Activated naive CD8-positive, alpha-beta T cell treated with anti-CD3 and anti-CD28 coated beads, Interleukin-2, amount 50 U/mL, for 24 hours (primary cell): ENCODE measurements at regions not wholly inside any gene's neighbourhood (a gene's known extent, or its start where the extent isn't known, plus 50 kb on each side); places are given as distances from the start of the nearest gene placed in this dataset.
"Not testable (repeated sequence)": the region's sequence is repeated elsewhere in the genome, so short reads cannot be mapped to it uniquely, and the experiment has no call there.

ENCODE experiments used
- ATAC-seq: fragments of 150-1000 bp; cut with Tn5 transposase; one replicate; pipeline ENCODE4 v1.10.0; 2021
- DNase-seq: peaks from one replicate; pipeline ENCODE4 v3.0.0; 2021
- H3K27ac Mint-ChIP-seq: one replicate; pipeline ENCODE4 v1.8.0; 2021; ENCODE audit warnings: mild to moderate bottlenecking, mixed read lengths
- H3K27me3 Mint-ChIP-seq: one replicate; pipeline ENCODE4 v1.8.0; 2021; ENCODE audit warnings: mixed read lengths
- H3K36me3 Mint-ChIP-seq: one replicate; pipeline ENCODE4 v1.8.0; 2021; ENCODE audit warnings: low read depth, mixed read lengths
- H3K4me1 Mint-ChIP-seq: one replicate; pipeline ENCODE4 v1.8.0; 2021; ENCODE audit warnings: mixed read lengths
- H3K4me3 Mint-ChIP-seq: one replicate; pipeline ENCODE4 v1.8.0; 2021; ENCODE audit warnings: mild to moderate bottlenecking, moderate library complexity, mixed read lengths
- H3K9me3 Mint-ChIP-seq: one replicate; pipeline ENCODE4 v1.8.0; 2021; ENCODE audit warnings: mixed read lengths

DNA sequence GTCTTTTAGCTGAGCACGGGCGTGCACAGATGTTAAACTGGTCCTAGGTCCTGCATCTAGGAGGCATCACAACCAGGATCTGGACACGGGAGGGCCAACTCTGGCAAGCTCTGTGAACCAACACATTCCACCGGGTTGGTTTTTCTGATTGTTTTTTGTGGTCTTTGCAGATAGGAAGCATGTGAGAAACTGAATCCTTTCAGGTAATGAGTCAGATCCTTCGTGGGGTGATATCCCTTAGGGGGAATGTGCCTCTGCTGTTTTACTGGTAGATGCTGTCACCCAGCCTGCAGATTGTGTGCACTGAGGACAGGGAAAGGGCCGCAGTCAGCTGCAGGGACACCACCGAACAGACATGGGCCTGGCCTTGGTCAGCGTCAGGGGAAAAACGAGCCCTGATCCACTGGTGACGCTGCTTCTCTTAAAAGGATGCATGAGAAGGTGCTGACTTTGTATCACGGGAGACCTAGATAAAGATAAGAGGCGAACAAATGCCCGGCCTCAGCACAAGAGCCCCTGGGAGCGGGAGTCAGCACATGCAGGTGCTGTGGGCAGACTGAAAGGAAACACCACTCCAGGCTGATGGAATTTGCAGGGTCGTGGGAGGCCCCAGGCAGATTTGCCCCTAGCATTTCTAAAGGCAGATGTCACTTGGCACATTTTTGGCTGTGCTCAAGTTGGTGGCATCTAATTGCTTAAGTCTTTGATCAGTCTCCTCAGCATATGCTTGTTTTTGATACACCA lies 51.1 kb downstream of the DOP1B start:
- Mint-ChIP-seq H3K4me1 (peaks cover 40% of the 10 kb centered on the region), H3K4me3 (no peak overlapping the region), H3K27ac (no peak overlapping the region), H3K9me3 (no peaks in the 10 kb centered on the region), H3K36me3 (peaks cover 19% of the 10 kb centered on the region), H3K27me3 (no peaks in the 10 kb centered on the region)
- ATAC-seq (peak; percentile 34), DNase-seq (no peak)

GRCh38 chr21:36208326-36209013 lies 51.8 kb downstream of the DOP1B start:
- Mint-ChIP-seq H3K27ac (no peak overlapping the region), H3K36me3 (peaks cover 17% of the 10 kb centered on the region), H3K27me3 (no peaks in the 10 kb centered on the region), H3K4me1 (peaks cover 33% of the 10 kb centered on the region), H3K4me3 (no peak overlapping the region), H3K9me3 (no peaks in the 10 kb centered on the region)
- DNase-seq (no peak), ATAC-seq (no peak)

DNA sequence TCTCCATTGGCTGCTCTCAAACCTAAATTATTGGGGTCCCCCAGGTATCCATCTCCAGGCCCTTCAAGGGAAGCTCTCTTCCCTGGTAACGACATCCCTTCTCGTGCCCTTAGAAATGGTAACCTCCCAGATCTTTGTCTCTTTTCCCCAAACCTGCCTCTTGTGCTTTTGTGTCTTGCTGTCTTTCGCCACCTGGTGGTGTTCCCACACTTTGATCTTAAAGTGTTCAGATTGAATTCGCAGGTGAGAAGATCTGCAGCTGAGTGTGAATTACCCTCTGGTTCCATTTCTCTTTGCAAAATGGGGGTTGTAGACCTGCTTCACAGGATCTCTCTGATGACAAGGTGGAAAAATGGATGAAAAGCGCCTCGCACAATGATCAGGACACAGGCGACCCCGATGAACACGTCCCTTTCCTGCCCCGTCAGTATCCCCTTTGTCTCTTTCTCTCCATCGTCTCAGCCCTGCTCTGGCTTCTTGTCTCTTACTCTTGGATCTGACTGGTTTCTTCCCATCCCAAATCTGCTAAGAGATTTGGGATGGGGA lies 53.1 kb downstream of the DOP1B start:
- ATAC-seq, result no peak
- Mint-ChIP-seq H3K27me3 (no peaks in the 10 kb centered on the region), H3K36me3 (peaks cover 17% of the 10 kb centered on the region), H3K9me3 (no peaks in the 10 kb centered on the region), H3K4me3 (no peak overlapping the region), H3K4me1 (peaks cover 24% of the 10 kb centered on the region), H3K27ac (no peak overlapping the region)
- DNase-seq, result peak; percentile 30

DNA sequence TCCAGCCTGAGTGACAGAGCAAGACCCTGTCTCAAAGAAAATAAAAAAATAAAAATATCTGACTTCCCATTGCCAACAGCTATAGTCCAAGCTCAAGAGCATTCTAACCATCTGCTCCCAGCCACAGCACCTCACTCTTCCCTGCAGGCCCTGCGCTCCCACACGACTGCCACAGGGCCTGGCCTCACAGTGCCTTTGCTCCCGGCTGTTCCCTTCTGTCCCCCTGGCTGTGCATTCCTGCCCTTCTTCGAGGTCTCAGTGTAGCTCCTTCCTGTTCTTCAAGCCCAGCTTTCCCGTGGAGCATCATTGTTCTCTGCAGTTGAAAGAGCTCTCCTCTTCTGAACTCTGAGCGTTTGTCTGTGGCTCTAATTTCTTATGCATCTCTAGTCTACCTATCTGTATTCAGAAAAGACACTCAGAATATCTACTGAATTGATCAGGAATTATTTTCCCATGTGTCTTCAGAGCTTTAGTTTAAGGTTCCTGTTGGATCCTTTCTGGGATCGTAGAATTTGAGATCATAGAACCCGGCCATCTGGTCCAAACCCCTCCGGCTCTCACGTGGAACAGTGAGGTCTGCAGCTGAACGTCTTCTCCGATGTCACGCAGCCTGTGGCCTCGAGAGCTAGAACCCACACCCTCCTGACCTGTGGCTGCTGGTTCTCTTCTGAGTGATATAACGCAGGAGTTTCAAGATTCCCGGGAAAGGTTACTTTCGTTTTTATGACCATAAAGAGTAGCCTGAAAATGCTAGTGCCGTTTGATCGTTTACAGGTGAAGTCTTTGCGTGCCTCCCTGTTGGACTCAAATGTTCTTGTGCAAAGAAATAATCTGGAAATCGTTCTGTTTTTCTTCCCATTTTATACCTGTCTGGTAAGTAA lies 54.4 kb downstream of the DOP1B start:
- DNase-seq, result no peak
- Mint-ChIP-seq H3K4me1 (peaks cover 24% of the 10 kb centered on the region), H3K27ac (no peak overlapping the region), H3K9me3 (no peaks in the 10 kb centered on the region), H3K4me3 (no peak overlapping the region), H3K27me3 (no peaks in the 10 kb centered on the region), H3K36me3 (peaks cover 17% of the 10 kb centered on the region)
- no peak for ATAC-seq

- Mint-ChIP-seq H3K4me1 (peaks cover 21% of the 10 kb centered on the region), H3K27ac (peak overlapping the region; percentile 29), H3K27me3 (no peaks in the 10 kb centered on the region), H3K9me3 (no peaks in the 10 kb centered on the region), H3K4me3 (no peak overlapping the region), H3K36me3 (peaks cover 17% of the 10 kb centered on the region)
- no peak for DNase-seq
- peak; percentile 70 for ATAC-seq
Measured at GRCh38 chr21:36211660-36212512, 55.3 kb downstream of the DOP1B start.

DNA sequence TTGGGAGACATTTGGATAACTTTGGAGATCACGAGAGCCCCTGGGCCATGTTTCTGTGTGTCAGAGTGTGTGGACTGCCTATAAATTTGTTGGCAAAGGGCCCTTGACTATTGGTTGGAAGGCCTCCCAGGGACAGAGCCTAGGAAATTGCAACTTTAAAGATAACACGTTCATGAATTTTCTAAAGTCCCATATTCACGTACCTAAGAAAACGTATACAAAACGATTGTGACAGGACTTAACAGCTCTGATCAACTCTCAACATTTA lies 55.8 kb downstream of the DOP1B start:
- Mint-ChIP-seq H3K4me3 (no peak overlapping the region), H3K4me1 (peaks cover 20% of the 10 kb centered on the region), H3K36me3 (peaks cover 17% of the 10 kb centered on the region), H3K9me3 (no peaks in the 10 kb centered on the region), H3K27me3 (no peaks in the 10 kb centered on the region), H3K27ac (peak overlapping the region; percentile 29)
- DNase-seq (no peak), ATAC-seq (no peak)

GRCh38 chr21:36214561-36214960 lies 57.9 kb downstream of the DOP1B start:
- Mint-ChIP-seq H3K4me3 (no peak overlapping the region), H3K27me3 (no peaks in the 10 kb centered on the region), H3K9me3 (no peaks in the 10 kb centered on the region), H3K27ac (no peak overlapping the region), H3K36me3 (peaks cover 23% of the 10 kb centered on the region), H3K4me1 (peaks cover 14% of the 10 kb centered on the region)
- ATAC-seq, result no peak
- DNase-seq, result no peak

DNA sequence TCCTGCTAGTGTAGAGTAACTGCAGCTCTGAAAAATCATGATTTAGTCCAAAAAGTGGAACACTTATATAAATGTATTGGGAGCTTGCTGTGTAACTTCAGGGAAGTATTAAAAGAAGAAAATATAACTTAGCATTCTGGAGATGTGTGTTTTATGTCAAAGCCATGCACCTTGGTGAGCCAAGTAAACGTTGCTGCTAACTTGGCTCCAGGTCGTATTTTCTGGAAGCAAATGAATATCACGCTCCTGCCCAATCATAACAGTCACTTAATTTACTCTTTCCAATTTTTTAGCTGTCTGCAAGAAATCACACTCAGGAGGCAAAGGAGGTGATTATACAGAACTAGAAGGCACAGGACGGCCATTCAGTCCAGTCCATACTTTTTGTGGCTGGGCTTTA lies 61.1 kb downstream of the DOP1B start:
- Mint-ChIP-seq H3K4me3 (no peak overlapping the region), H3K36me3 (peaks cover 12% of the 10 kb centered on the region), H3K9me3 (no peaks in the 10 kb centered on the region), H3K27ac (no peak overlapping the region), H3K27me3 (no peaks in the 10 kb centered on the region), H3K4me1 (no peaks in the 10 kb centered on the region)
- DNase-seq (no peak), ATAC-seq (no peak)

DNA sequence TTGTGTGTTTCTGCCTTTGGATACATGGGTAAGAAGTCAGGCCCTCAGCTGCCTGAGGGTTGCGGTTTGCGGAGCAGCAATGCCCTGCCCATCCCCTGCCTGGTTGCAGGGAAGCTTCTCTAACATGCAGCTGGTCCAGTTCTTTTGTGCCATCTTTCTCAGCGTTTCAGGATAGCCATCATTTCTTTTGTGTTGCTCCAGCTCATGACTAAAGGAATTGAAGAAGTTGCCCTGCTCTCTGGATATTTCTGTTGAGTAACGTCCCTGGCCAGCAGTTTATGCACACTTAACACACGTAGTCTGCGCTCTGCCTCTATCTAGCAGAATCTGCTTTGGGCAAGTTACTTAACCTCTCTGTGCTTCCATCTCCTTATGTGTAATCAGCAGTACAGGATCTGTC lies 62.1 kb downstream of the DOP1B start:
- no peak overlapping the region for H3K27ac Mint-ChIP-seq
- H3K4me1 Mint-ChIP-seq, result no peaks in the 10 kb centered on the region
- DNase-seq (no peak), ATAC-seq (no peak)
- no peaks in the 10 kb centered on the region for H3K9me3 Mint-ChIP-seq
- H3K27me3 Mint-ChIP-seq, result no peaks in the 10 kb centered on the region
- peaks cover 18% of the 10 kb centered on the region for H3K36me3 Mint-ChIP-seq
- no peak overlapping the region for H3K4me3 Mint-ChIP-seq

- no peak overlapping the region for H3K4me3 Mint-ChIP-seq
- ATAC-seq, result no peak
- no peak overlapping the region for H3K27ac Mint-ChIP-seq
- no peaks in the 10 kb centered on the region for H3K9me3 Mint-ChIP-seq
- H3K4me1 Mint-ChIP-seq, result no peaks in the 10 kb centered on the region
- H3K36me3 Mint-ChIP-seq, result peaks cover 18% of the 10 kb centered on the region
- no peak for DNase-seq
- H3K27me3 Mint-ChIP-seq, result no peaks in the 10 kb centered on the region
Measured at GRCh38 chr21:36223451-36223850, 66.8 kb downstream of the DOP1B start.

- DNase-seq (no peak), ATAC-seq (no peak)
- H3K4me3 Mint-ChIP-seq, result no peak overlapping the region
- H3K27ac Mint-ChIP-seq, result no peak overlapping the region
- no peaks in the 10 kb centered on the region for H3K9me3 Mint-ChIP-seq
- peaks cover 6% of the 10 kb centered on the region for H3K4me1 Mint-ChIP-seq
- H3K36me3 Mint-ChIP-seq, result peaks cover 2% of the 10 kb centered on the region
- H3K27me3 Mint-ChIP-seq, result no peaks in the 10 kb centered on the region
Measured at GRCh38 chr21:36229181-36229580, 72.6 kb downstream of the DOP1B start.

DNA sequence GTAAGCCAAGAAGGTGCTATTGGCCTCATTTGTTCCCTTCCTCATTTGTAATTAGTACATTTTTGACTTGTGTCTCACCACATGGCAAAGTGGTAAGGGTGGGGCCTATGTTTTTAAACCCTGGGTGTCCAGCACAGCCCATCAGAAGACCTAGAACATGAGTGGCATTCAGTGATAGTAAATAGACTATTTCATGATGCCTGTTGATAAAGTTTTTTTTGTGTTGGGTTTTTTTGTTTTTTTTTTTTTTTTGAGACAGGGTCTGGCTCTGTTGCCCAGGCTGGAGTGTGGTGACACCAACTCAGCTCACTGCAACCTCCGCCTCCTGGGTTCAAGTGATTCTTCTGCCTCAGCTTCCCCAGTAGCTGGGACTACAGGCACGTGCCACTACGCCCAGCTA lies 74.8 kb downstream of the DOP1B start:
- H3K4me1 Mint-ChIP-seq, result peaks cover 14% of the 10 kb centered on the region
- not testable (repeated sequence) for H3K27me3 Mint-ChIP-seq, H3K4me3 Mint-ChIP-seq

GRCh38 chr21:36232641-36233040 lies 76.0 kb downstream of the DOP1B start:
- ATAC-seq (no peak), DNase-seq (no peak)
- Mint-ChIP-seq H3K27ac (no peak overlapping the region), H3K9me3 (no peaks in the 10 kb centered on the region), H3K4me1 (peaks cover 14% of the 10 kb centered on the region), H3K27me3 (no peaks in the 10 kb centered on the region), H3K36me3 (peaks cover 4% of the 10 kb centered on the region), H3K4me3 (no peak overlapping the region)

More for the DNA sequence above, 74.8 kb downstream of the DOP1B start:
- H3K9me3 Mint-ChIP-seq, H3K36me3 Mint-ChIP-seq, DNase-seq, ATAC-seq, H3K27ac Mint-ChIP-seq: not testable (repeated sequence)

DNA sequence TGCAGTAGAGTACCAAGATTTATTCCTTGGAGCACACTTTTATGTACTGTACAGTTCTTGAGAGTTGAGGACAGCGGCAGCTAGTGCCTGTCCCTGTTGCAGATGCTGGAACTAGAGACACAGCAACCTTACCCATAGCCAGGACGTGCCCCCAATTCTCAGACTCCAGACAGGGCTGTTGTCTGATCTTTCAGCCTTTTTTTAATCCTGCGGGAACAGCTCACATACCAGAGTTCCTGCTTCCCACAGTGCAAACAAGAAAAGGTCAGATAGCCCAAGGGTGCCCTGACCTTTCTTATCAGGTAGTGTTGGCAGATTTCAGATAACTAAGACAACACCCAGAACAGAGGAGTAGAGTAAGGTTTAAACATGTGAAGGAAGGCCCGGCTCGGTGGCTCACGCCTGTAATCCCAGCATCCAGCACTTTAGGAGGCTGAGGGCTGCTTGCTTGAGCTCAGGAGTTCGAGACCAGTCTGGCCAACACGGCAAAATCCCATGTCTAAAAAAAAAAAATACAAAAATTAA lies 78.5 kb downstream of the DOP1B start:
- H3K36me3 Mint-ChIP-seq, result peaks cover 2% of the 10 kb centered on the region
- no peak for ATAC-seq
- H3K4me1 Mint-ChIP-seq, result peaks cover 14% of the 10 kb centered on the region
- H3K4me3 Mint-ChIP-seq, result no peak overlapping the region
- H3K27ac Mint-ChIP-seq, result no peak overlapping the region
- DNase-seq, result no peak
- no peaks in the 10 kb centered on the region for H3K9me3 Mint-ChIP-seq
- H3K27me3 Mint-ChIP-seq, result no peaks in the 10 kb centered on the region
